Kidney epithelial cell (primary cell): ENCODE measurements at regions not wholly inside any gene's neighbourhood (a gene's known extent, or its start where the extent isn't known, plus 50 kb on each side); places are given as distances from the start of the nearest gene placed in this dataset.

Experiments
- DNase-seq: peaks from one replicate; pipeline ENCODE4 v3.0.0-alpha.2; 2010; ENCODE audit warnings: low read depth
- H3K27me3 ChIP-seq: 2 replicates; pipeline ENCODE4 v1.6.0; 2011; ENCODE audit warnings: low read length; ENCODE audit not compliant: control insufficient read depth, insufficient read depth
- H3K36me3 ChIP-seq: 2 replicates; pipeline ENCODE4 v1.5.1; 2011; ENCODE audit warnings: low read length; ENCODE audit not compliant: control insufficient read depth, insufficient read depth
- H3K4me3 ChIP-seq: 2 replicates; pipeline ENCODE4 v1.5.1; 2011; ENCODE audit warnings: low read depth, mild to moderate bottlenecking, control low read depth, low read length
- CTCF ChIP-seq: IDR thresholded peaks from 2 replicates; pipeline ENCODE4 v1.5.1; 2011; ENCODE audit warnings: mild to moderate bottlenecking, moderate library complexity, low read length, control low read depth, inconsistent platforms; ENCODE audit not compliant: insufficient read depth, poor library complexity, severe bottlenecking

DNA sequence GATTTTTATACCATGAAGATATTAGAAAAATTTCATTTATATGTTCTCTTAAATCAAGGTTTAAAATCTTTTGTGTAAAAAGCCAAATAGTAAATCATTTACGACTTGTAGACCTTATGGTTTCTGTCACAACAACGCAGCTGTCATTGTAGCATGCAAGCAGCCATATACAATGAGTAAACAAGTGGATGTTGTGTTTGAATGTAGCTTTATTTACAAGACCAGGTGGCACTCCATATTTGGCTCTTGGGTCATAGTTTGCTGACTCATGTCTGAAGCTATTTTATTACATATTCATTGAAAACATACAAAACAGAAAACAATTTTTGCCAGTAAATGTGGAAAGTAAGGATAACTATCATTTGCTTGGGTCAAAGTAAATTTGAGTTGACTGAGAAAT, 930.8 kb downstream of the SLITRK5 start:
- Histone ChIP-seq H3K4me3 (no peak overlapping the region), H3K36me3 (no peaks in the 10 kb centered on the region), H3K27me3 (no peaks in the 10 kb centered on the region)
- no peak for TF ChIP-seq CTCF
- DNase-seq: no peak

DNA sequence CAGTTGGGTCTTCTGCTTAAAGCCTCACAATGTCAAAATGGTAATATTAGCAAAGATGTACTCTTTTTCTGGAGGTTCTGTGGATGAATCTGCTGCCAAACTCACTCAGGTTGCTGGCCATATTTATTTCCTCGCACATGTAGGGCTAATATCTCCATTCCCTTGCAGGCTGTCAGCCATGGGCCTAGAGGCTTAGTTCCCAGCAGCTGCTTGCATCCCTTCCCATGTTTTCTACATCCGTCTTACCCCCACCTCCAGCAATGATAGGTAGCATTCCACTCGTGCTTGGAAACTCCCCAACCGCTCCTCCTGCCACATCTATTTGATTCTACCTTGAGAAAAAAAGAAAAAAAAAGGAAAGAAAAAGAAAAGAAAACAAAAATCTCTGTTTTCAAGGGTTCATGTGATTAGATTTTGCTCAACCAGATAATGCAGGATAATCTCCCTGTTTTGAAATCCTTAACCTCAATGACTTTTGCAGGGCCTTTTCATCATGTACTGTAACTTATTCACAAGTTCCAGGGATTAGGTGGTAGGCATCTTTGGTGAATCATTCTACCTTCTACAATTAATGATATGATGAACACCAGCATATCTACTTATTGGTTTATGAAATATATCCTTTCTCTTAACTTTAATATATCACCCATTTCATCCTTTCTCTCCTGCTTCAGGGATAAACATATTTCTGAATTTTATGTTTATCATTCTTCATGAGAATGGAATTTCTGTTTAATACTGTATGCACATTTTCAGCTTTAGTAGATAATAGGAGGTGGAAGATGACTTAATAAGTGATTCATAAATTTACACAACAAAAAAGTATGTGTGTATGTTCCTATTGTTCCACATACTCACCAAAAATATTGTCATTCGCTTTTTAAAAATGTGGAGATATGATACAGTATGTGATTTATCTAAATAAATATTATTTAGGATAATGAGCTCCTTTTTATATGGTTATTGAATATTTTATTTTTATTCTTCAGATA, 931.9 kb downstream of the SLITRK5 start:
- no peak overlapping the region for H3K4me3 ChIP-seq
- H3K36me3 ChIP-seq: no peaks in the 10 kb centered on the region
- DNase-seq: no peak
- no peaks in the 10 kb centered on the region for H3K27me3 ChIP-seq
- TF ChIP-seq CTCF: no peak

DNA sequence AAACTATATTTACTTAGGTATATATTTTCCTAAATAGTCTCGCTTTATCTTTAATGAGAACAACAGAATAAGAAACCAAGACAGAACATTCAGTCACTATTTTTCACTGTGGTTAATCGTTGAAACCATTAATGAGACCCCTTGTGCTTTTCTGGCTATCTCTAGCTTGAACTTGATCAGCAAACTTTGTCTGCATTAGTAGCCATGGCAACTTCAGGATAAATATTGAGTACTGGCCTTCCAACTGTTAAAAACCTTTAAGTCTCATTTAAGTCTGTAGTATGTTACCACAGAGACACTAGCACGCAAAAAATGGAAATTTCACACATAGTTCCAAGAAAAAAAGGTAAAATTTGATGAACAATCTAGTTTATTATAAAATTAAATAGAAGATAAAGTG, 946.0 kb downstream of the SLITRK5 start:
- no peak for DNase-seq
- no peak for TF ChIP-seq CTCF
- no peaks in the 10 kb centered on the region for H3K27me3 ChIP-seq
- H3K36me3 ChIP-seq: no peaks in the 10 kb centered on the region
- H3K4me3 ChIP-seq: no peak overlapping the region

- DNase-seq: no peak
- Histone ChIP-seq H3K36me3 (no peaks in the 10 kb centered on the region), H3K4me3 (no peak overlapping the region), H3K27me3 (no peaks in the 10 kb centered on the region)
- no peak for TF ChIP-seq CTCF
Measured at GRCh38 chr13:88622362-88622973, 951.3 kb downstream of the SLITRK5 start.

GRCh38 chr13:88623150-88623549, 952.0 kb downstream of the SLITRK5 start:
- no peaks in the 10 kb centered on the region for H3K36me3 ChIP-seq
- H3K4me3 ChIP-seq: no peak overlapping the region
- DNase-seq: no peak
- TF ChIP-seq CTCF: no peak
- no peaks in the 10 kb centered on the region for H3K27me3 ChIP-seq
